ENCODE measurements at regions not wholly inside any gene's neighbourhood (a gene's known extent, or its start where the extent isn't known, plus 50 kb on each side); places are given as distances from the start of the nearest gene placed in this dataset.

- H3K4me1 ChIP-seq (ENCODE audit: control insufficient read depth, low read length): no peaks in the 10 kb centered on the region
- H3K36me3 ChIP-seq (ENCODE audit: control insufficient read depth, low read length): no peaks in the 10 kb centered on the region
- no peak overlapping the region for H3K4me2 ChIP-seq (ENCODE audit: low read length)
- no peaks in the 10 kb centered on the region for H3K9me2 ChIP-seq (replicated peaks; ENCODE audit: control insufficient read depth, low read length)
- TF ChIP-seq EZH2phosphoT487 (IDR thresholded peaks at IDR 0.05; ENCODE audit: borderline replicate concordance, low read length): no peak
- TF ChIP-seq CTCF (IDR thresholded peaks at IDR 0.05; ENCODE audit: low read depth, low read length, poor library complexity, severe bottlenecking): no peak
- peaks cover 4% of the 10 kb centered on the region; the same call in 1 of the 2 replicates for H3K27me3 ChIP-seq (ENCODE audit: control insufficient read depth, low read length)
- no peaks in the 10 kb centered on the region for H3K79me2 ChIP-seq (ENCODE audit: control insufficient read depth, low read length)
- no peaks in the 10 kb centered on the region for H3K9me3 ChIP-seq (ENCODE audit: control insufficient read depth, insufficient read depth, low read length)
- H3F3A ChIP-seq (ENCODE audit: control insufficient read depth, insufficient read depth): no peaks in the 10 kb centered on the region
- no peak overlapping the region for H3K27ac ChIP-seq (ENCODE audit: low read depth, low read length)
- H4K20me1 ChIP-seq (ENCODE audit: control insufficient read depth, insufficient read depth, low read depth, low read length): no peaks in the 10 kb centered on the region
- no peak overlapping the region for H3K4me3 ChIP-seq (ENCODE audit: low read length)
These were observed 331.8 kb upstream of the XYLT1 start for GRCh38 chr16:17802571-17802970.

- Histone ChIP-seq H3K9me3 (ENCODE audit: control insufficient read depth, insufficient read depth, low read length) (no peaks in the 10 kb centered on the region), H3K36me3 (ENCODE audit: control insufficient read depth, low read length) (no peaks in the 10 kb centered on the region), H3K79me2 (ENCODE audit: control insufficient read depth, low read length) (no peaks in the 10 kb centered on the region), H3K27ac (ENCODE audit: low read depth, low read length) (no peak overlapping the region), H3F3A (ENCODE audit: control insufficient read depth, insufficient read depth) (no peaks in the 10 kb centered on the region), H3K9me2 (replicated peaks; ENCODE audit: control insufficient read depth, low read length) (no peaks in the 10 kb centered on the region), H4K20me1 (ENCODE audit: control insufficient read depth, insufficient read depth, low read depth, low read length) (no peaks in the 10 kb centered on the region), H3K27me3 (ENCODE audit: control insufficient read depth, low read length) (peaks cover 4% of the 10 kb centered on the region; the same call in 1 of the 2 replicates), H3K4me1 (ENCODE audit: control insufficient read depth, low read length) (no peaks in the 10 kb centered on the region), H3K4me3 (ENCODE audit: low read length) (no peak overlapping the region), H3K4me2 (ENCODE audit: low read length) (no peak overlapping the region)
- TF ChIP-seq EZH2phosphoT487 (IDR thresholded peaks at IDR 0.05; ENCODE audit: borderline replicate concordance, low read length) (no peak), CTCF (IDR thresholded peaks at IDR 0.05; ENCODE audit: low read depth, low read length, poor library complexity, severe bottlenecking) (no peak)
These were observed 330.3 kb upstream of the XYLT1 start for GRCh38 chr16:17801068-17801467.

GRCh38 chr16:17798716-17799115 is 328.0 kb upstream of the XYLT1 start:
- Histone ChIP-seq H4K20me1 (ENCODE audit: control insufficient read depth, insufficient read depth, low read depth, low read length) (no peaks in the 10 kb centered on the region), H3K4me3 (ENCODE audit: low read length) (no peak overlapping the region), H3K4me2 (ENCODE audit: low read length) (no peak overlapping the region), H3K27ac (ENCODE audit: low read depth, low read length) (no peak overlapping the region), H3K27me3 (ENCODE audit: control insufficient read depth, low read length) (peaks cover 4% of the 10 kb centered on the region; the same call in 1 of the 2 replicates), H3K9me3 (ENCODE audit: control insufficient read depth, insufficient read depth, low read length) (no peaks in the 10 kb centered on the region), H3K9me2 (replicated peaks; ENCODE audit: control insufficient read depth, low read length) (no peaks in the 10 kb centered on the region), H3K36me3 (ENCODE audit: control insufficient read depth, low read length) (no peaks in the 10 kb centered on the region), H3F3A (ENCODE audit: control insufficient read depth, insufficient read depth) (no peaks in the 10 kb centered on the region), H3K4me1 (ENCODE audit: control insufficient read depth, low read length) (no peaks in the 10 kb centered on the region), H3K79me2 (ENCODE audit: control insufficient read depth, low read length) (no peaks in the 10 kb centered on the region)
- no peak for TF ChIP-seq CTCF (IDR thresholded peaks at IDR 0.05; ENCODE audit: low read depth, low read length, poor library complexity, severe bottlenecking)
- TF ChIP-seq EZH2phosphoT487 (IDR thresholded peaks at IDR 0.05; ENCODE audit: borderline replicate concordance, low read length): no peak
